ENCODE measurements at regions not wholly inside any gene's neighbourhood (a gene's known extent, or its start where the extent isn't known, plus 50 kb on each side); places are given as distances from the start of the nearest gene placed in this dataset.

GRCh38 chr4:126790633-126791032 is 842.1 kb upstream of the INTU start:
- Histone ChIP-seq H3K4me2 (ENCODE audit: control insufficient read depth, insufficient read depth) (no peak overlapping the region), H3K4me3 (no peak overlapping the region), H3K9ac (ENCODE audit: control insufficient read depth, insufficient read depth, low read length) (no peak overlapping the region), H3K4me1 (ENCODE audit: control insufficient read depth, insufficient read depth, low read length) (no peaks in the 10 kb centered on the region), H3K27me3 (replicated peaks in 1 of 2; ENCODE audit: control insufficient read depth in 2 of 2, insufficient read depth in 2 of 2, low read length in 1 of 2) (no peaks in the 10 kb centered on the region), H3K27ac (ENCODE audit: control insufficient read depth, insufficient read depth) (no peak overlapping the region), H3K79me2 (ENCODE audit: control insufficient read depth, insufficient read depth, low read length) (no peaks in the 10 kb centered on the region), H3K36me3 (ENCODE audit: control insufficient read depth in 2 of 2, insufficient read depth in 2 of 2, low read length in 1 of 2) (no peaks in the 10 kb centered on the region), H2AFZ (ENCODE audit: control insufficient read depth, low read depth, low read length) (no peak overlapping the region), H3K9me3 (replicated peaks; ENCODE audit: control insufficient read depth, insufficient read depth, low read length) (no peaks in the 10 kb centered on the region), H4K20me1 (ENCODE audit: control insufficient read depth, insufficient read depth) (no peaks in the 10 kb centered on the region)
- CTCF ChIA-PET: interaction anchor here (1.8 kb wide), 1 partner anchor 11 kb away, joined by 3 read pairs; no protein-coding TSS in a partner anchor
- RAD21 ChIA-PET (ENCODE audit: unreplicated experiment): no interaction called here
- DNase-seq (ENCODE audit: low read depth, low spot score) (no peak), FAIRE-seq (no peak), ATAC-seq (no peak)
- intact Hi-C loops (cut with micrococcal nuclease; ENCODE audit: unreplicated experiment): no loop called here
- SMC1A ChIA-PET (ENCODE audit: uncharacterized antibody, unreplicated experiment): no interaction called here
- BruUV-seq (replicated peaks): no TSS peak
- in situ Hi-C loops (cut with MboI): no loop called here
- POLR2A ChIA-PET: no interaction called here
- WGBS (ENCODE audit: insufficient coverage, insufficient replicate concordance, low lambda C conversion rate, missing lambda C conversion rate): 0% methylated on average over 1 of the region's 1 CpG
- no peak for TF ChIP-seq SMAD5 (IDR thresholded peaks at IDR 0.05; ENCODE audit: low read depth)
- no peak for TF ChIP-seq TARDBP (IDR thresholded peaks at IDR 0.05; ENCODE audit: borderline replicate concordance)
- no peak for TF ChIP-seq MYC (IDR thresholded peaks at IDR 0.05; ENCODE audit: insufficient read depth, insufficient read length, insufficient replicate concordance, low read length, severe bottlenecking)
- TF ChIP-seq SMAD1 (IDR thresholded peaks at IDR 0.05; ENCODE audit: low read depth, partially characterized antibody): no peak
- no peak for TF ChIP-seq ASH2L (IDR thresholded peaks at IDR 0.05; ENCODE audit: borderline replicate concordance, low read depth)
- TF ChIP-seq ZBTB40 (IDR thresholded peaks at IDR 0.05; ENCODE audit: borderline replicate concordance): no peak
- TF ChIP-seq DPF2 (IDR thresholded peaks at IDR 0.05): no peak
- TF ChIP-seq GATAD2B (conservative IDR thresholded peaks at IDR 0.05; ENCODE audit: low read depth): no peak
- no peak for TF ChIP-seq SIX5 (IDR thresholded peaks at IDR 0.05; ENCODE audit: low read depth, low read length, severe bottlenecking)
- TF ChIP-seq CEBPZ (IDR thresholded peaks at IDR 0.05; ENCODE audit: low read depth, low read length): no peak
- no peak for TF ChIP-seq KLF5 (IDR thresholded peaks at IDR 0.05; ENCODE audit: partially characterized antibody)
- no peak for TF ChIP-seq EED (IDR thresholded peaks at IDR 0.05; ENCODE audit: low read depth)
- no peak for TF ChIP-seq PAX5 (IDR thresholded peaks at IDR 0.05; ENCODE audit: borderline replicate concordance, low read depth, low read length)
- no peak for TF ChIP-seq POU2F2 (IDR thresholded peaks at IDR 0.05; ENCODE audit: borderline replicate concordance, low read depth, low read length)
- no peak for TF ChIP-seq STAT3 (IDR thresholded peaks at IDR 0.05; ENCODE audit: low read depth, low read length)
- no peak for TF ChIP-seq YY1 (IDR thresholded peaks at IDR 0.05; ENCODE audit: low read depth, low read length)
- no peak for TF ChIP-seq RAD51 (IDR thresholded peaks at IDR 0.05)
- no peak for TF ChIP-seq TBL1XR1 (IDR thresholded peaks at IDR 0.05; ENCODE audit: low read depth, low read length)
